Right atrium auricular region (tissue), 2 donors: ENCODE measurements at regions not wholly inside any gene's neighbourhood (a gene's known extent, or its start where the extent isn't known, plus 50 kb on each side); places are given as distances from the start of the nearest gene placed in this dataset.

Experiments
- DNase-seq: peaks from one replicate; pipeline ENCODE4 v3.0.0-alpha.2; 2019; ENCODE audit warnings: low spot score
- H3K27ac ChIP-seq, 2 donors: fragments of 200-600 bp; sonication (generic); 1 replicate in 1 of 2; 2 replicates in 1 of 2; pipeline ENCODE4 v1.5.1; 2016 to 2019
- H3K27me3 ChIP-seq, 2 donors: fragments of 200-600 bp; sonication (generic); one replicate each; pipeline versions ENCODE4 v1.5.1 to v1.6.0; 2017 to 2019
- H3K36me3 ChIP-seq: fragments of 200-600 bp; sonication (generic); one replicate; pipeline ENCODE4 v1.5.1; 2016
- H3K4me1 ChIP-seq, 2 donors: fragments of 200-600 bp; sonication (generic); one replicate each; pipeline versions ENCODE4 v1.5.1 to v1.6.0; 2017 to 2019
- H3K4me3 ChIP-seq, 2 donors: fragments of 200-600 bp; sonication (generic); 1 replicate in 1 of 2; 2 replicates in 1 of 2; pipeline ENCODE4 v1.5.1; 2017 to 2019; ENCODE audit warnings: mild to moderate bottlenecking in 1 of 2, moderate library complexity in 1 of 2
- H3K9me3 ChIP-seq, 2 donors: fragments of 200-600 bp; sonication (generic); one replicate each; pipeline ENCODE4 v1.5.1; 2019
- TF ChIP-seq, protein P1 (sequence below), 2 donors: fragments of 200-600 bp; sonication (generic); IDR thresholded peaks; one replicate each; pipeline ENCODE4 v1.5.1; 2019; ENCODE audit warnings: antibody characterized with exemption in 2 of 2

DNA sequence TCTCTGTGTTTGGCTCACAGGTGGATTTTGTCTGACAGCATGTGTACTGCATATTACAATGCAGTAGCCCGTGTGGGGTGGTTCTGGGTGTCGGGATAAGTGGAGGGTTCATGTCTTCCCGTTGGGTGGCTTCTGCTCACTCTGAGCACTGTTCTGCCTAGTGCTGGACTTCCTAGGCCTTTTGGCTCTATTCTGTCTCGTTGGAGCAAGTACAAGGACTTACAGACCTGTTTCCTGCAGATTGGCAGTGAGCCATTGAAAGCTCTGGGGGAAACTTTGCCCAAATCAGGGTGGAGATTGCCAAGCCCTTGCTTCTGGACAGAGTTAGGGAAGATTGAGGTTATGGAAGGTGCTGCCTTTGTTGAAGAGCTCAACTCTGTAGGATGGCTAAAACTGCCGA is 91.1 kb upstream of the SLC4A4 start:
- H3K4me1 ChIP-seq = peaks cover 0 to 18% of the 10 kb centered on the region in 2 donors
- H3K4me3 ChIP-seq = no peak overlapping the region
- TF ChIP-seq, protein P1, sequence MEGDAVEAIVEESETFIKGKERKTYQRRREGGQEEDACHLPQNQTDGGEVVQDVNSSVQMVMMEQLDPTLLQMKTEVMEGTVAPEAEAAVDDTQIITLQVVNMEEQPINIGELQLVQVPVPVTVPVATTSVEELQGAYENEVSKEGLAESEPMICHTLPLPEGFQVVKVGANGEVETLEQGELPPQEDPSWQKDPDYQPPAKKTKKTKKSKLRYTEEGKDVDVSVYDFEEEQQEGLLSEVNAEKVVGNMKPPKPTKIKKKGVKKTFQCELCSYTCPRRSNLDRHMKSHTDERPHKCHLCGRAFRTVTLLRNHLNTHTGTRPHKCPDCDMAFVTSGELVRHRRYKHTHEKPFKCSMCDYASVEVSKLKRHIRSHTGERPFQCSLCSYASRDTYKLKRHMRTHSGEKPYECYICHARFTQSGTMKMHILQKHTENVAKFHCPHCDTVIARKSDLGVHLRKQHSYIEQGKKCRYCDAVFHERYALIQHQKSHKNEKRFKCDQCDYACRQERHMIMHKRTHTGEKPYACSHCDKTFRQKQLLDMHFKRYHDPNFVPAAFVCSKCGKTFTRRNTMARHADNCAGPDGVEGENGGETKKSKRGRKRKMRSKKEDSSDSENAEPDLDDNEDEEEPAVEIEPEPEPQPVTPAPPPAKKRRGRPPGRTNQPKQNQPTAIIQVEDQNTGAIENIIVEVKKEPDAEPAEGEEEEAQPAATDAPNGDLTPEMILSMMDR (IDR thresholded peaks at IDR 0.05) = no peak
- H3K27ac ChIP-seq = no peak overlapping the region
- DNase-seq = no peak
- H3K36me3 ChIP-seq = no peaks in the 10 kb centered on the region
- no peaks in the 10 kb centered on the region for H3K9me3 ChIP-seq
- no peaks in the 10 kb centered on the region for H3K27me3 ChIP-seq

DNA sequence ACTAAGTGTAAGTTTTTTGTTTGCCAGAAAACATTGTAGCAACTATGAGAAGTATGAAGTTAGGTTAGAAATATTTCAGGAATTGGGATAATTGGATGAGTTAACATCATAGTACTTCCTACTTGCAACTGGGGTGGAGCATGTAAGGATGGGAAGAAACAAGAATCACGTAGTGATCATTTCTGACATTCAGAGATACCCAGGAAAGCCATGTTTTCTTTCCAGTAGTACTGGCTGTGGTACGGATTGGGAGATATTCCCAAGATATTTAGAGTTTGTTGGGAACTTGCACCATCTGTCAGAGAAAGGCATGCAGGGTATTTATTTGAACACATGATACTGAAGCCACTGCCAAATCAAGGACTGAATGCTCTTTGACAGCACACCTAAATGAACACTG is 87.6 kb upstream of the SLC4A4 start:
- H3K27ac ChIP-seq = peak overlapping the region in 1 of 2 donors; percentile 34
- no peaks in the 10 kb centered on the region for H3K9me3 ChIP-seq
- no peaks in the 10 kb centered on the region for H3K27me3 ChIP-seq
- no peak for DNase-seq
- H3K4me3 ChIP-seq = no peak overlapping the region
- TF ChIP-seq, protein P1 (IDR thresholded peaks at IDR 0.05) = no peak
- H3K36me3 ChIP-seq = no peaks in the 10 kb centered on the region
- peaks cover 0 to 42% of the 10 kb centered on the region in 2 donors for H3K4me1 ChIP-seq

DNA sequence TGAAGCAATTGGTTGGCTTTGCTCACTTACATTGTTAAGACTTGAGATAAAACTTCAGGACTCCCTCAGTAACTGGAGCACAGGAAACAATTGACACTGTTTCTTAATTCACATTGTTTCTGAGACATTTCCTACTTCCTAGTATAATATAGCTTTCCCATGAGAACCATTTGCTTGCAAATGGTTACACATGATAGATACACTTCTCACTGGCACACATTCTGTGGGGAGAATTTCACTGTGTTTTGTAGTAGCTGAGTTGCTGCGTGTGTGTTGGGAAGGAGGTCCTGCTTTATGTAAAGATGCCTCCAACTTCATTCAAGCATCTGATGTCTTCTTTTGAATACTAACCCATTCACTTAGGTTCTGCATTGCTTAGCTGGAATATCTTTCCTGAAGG is 85.3 kb upstream of the SLC4A4 start:
- no peak overlapping the region for H3K27ac ChIP-seq
- H3K36me3 ChIP-seq = no peaks in the 10 kb centered on the region
- peaks cover 0 to 35% of the 10 kb centered on the region in 2 donors for H3K4me1 ChIP-seq
- H3K27me3 ChIP-seq = no peaks in the 10 kb centered on the region
- no peaks in the 10 kb centered on the region for H3K9me3 ChIP-seq
- no peak overlapping the region for H3K4me3 ChIP-seq
- TF ChIP-seq, protein P1 (IDR thresholded peaks at IDR 0.05) = no peak
- DNase-seq = no peak

DNA sequence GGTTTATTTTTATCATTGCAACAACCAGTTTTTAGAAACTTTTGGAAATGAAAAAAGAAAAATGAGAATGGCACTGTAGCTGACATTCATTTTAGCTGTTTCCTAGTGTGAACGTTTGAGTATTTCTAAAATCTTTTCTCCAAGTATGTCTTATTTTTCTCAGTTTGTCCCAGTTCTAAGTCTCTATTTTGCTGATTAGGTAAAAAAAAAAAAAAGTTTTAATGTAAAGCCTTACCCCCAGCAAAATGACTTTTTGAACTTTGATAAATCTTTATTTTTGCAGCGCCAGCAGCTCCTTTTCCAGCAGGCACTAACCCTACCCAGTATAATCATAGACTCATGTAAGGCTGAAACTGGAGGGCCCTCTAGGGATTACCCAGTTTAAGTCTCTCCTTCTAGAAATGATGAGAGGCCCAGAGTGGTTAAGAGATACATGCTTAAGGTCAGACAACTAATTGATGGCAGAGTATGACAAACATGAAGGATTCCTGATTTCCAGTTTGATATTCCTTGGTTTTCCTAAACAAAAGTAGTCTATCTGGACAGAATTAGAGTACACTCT is 84.3 kb upstream of the SLC4A4 start:
- Histone ChIP-seq H3K9me3 (no peaks in the 10 kb centered on the region), H3K27ac (peak overlapping the region in 1 of 2 donors; percentile 28), H3K36me3 (no peaks in the 10 kb centered on the region), H3K4me1 (peaks cover 0 to 38% of the 10 kb centered on the region in 2 donors), H3K4me3 (no peak overlapping the region), H3K27me3 (no peaks in the 10 kb centered on the region)
- DNase-seq = no peak
- TF ChIP-seq, protein P1 (IDR thresholded peaks at IDR 0.05) = peak in 1 of 2 donors; percentile 2

DNA sequence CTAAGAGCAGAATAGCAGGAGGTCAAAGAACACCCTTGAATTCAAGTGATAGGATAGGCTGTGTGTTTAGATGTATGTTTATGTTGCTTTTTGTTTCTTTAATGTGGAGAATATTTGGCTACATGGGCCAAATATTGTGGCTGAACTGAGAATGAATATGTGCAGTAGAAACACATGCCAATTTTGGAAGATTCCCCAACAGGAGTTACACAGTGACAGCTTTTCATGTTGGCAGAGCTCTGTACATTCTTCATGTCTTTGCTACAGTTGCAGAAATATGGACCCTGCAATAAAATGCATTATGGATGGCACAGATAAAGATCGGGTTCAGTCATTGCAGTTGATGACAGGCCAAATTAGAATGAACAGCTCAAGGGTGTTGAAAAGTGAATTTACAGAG is 82.8 kb upstream of the SLC4A4 start:
- DNase-seq = no peak
- no peak overlapping the region for H3K4me3 ChIP-seq
- peaks cover 0 to 51% of the 10 kb centered on the region in 2 donors for H3K4me1 ChIP-seq
- no peaks in the 10 kb centered on the region for H3K27me3 ChIP-seq
- H3K27ac ChIP-seq = peak overlapping the region in 1 of 2 donors; percentile 7
- H3K36me3 ChIP-seq = no peaks in the 10 kb centered on the region
- TF ChIP-seq, protein P1 (IDR thresholded peaks at IDR 0.05) = no peak
- H3K9me3 ChIP-seq = no peaks in the 10 kb centered on the region

DNA sequence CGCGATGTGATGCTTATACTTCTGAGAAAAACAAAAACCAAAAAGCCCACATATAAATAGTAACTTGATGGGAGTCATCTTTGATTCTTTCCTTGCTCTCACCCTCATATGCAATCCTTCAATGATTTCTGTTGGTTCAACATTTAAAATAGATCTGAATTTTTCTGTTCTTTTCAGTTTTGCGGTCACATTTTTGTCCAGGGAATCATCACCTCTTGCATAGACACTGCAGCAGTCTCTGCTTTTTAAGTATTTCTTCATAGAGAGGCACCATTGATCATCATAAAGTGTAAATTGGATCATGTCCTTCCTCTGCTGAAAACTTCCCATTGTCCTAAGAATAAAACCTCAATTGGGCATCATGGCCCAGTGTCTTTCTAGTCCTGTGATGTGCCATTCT is 81.1 kb upstream of the SLC4A4 start:
- TF ChIP-seq, protein P1 (IDR thresholded peaks at IDR 0.05) = no peak
- H3K9me3 ChIP-seq = no peaks in the 10 kb centered on the region
- no peak for DNase-seq
- peak overlapping the region in 1 of 2 donors; percentile 91 for H3K27ac ChIP-seq
- H3K4me1 ChIP-seq = peaks cover 0 to 54% of the 10 kb centered on the region in 2 donors
- H3K36me3 ChIP-seq = no peaks in the 10 kb centered on the region
- no peak overlapping the region for H3K4me3 ChIP-seq
- no peaks in the 10 kb centered on the region for H3K27me3 ChIP-seq
